ENCODE measurements at regions not wholly inside any gene's neighbourhood (a gene's known extent, or its start where the extent isn't known, plus 50 kb on each side); places are given as distances from the start of the nearest gene placed in this dataset.

DNA sequence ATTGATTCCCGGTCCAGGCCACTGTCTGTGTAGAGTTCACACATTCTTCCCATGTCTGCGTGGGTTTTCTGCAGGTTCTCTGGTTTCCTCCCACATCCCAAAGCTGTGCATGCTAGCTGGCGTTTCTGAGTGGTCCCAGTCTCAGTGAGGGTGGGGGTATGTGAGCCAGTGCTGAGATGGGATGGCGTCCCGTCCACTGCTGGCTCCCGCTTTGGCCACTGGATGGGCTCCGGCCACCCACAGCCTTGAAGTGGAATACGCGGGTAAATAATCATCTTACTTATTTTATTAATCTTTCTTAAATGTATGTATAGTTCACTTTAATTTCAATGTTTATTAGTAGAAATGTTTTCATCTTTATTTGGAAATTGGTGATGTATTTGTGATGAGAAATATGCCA lies 343.5 kb upstream of the MANEA start:
- Histone ChIP-seq H3K9me3 (ENCODE audit: control insufficient read depth, insufficient read depth, low read depth, low read length) (no peaks in the 10 kb centered on the region), H3K4me3 (replicated peaks in 1 of 4; ENCODE audit: control extremely low read depth in 1 of 4, insufficient read depth in 1 of 4, low read depth in 3 of 4, low read length in 4 of 4) (no peak overlapping the region), H4K20me1 (ENCODE audit: control insufficient read depth, extremely low read depth, insufficient read depth, low read length) (no peaks in the 10 kb centered on the region), H3K27ac (ENCODE audit: insufficient read depth, low read length) (no peak overlapping the region), H2AFZ (ENCODE audit: low read length) (no peak overlapping the region), H3K79me2 (ENCODE audit: control insufficient read depth, insufficient read depth, low read length) (no peaks in the 10 kb centered on the region), H3K36me3 (ENCODE audit: control insufficient read depth, insufficient read depth, low read length) (no peaks in the 10 kb centered on the region), H3K4me1 (ENCODE audit: control insufficient read depth, extremely low read depth, insufficient read depth, low read length) (no peaks in the 10 kb centered on the region), H3K27me3 (ENCODE audit: control insufficient read depth, insufficient read depth, low read length) (no peaks in the 10 kb centered on the region), H3K4me2 (ENCODE audit: extremely low read depth, insufficient read depth, low read length) (no peak overlapping the region), H3K9ac (ENCODE audit: insufficient read depth, low read length) (no peak overlapping the region)
- no peak for TF ChIP-seq EZH2 (IDR thresholded peaks at IDR 0.05; ENCODE audit: low read length, missing control alignments)
- TF ChIP-seq, protein P1, sequence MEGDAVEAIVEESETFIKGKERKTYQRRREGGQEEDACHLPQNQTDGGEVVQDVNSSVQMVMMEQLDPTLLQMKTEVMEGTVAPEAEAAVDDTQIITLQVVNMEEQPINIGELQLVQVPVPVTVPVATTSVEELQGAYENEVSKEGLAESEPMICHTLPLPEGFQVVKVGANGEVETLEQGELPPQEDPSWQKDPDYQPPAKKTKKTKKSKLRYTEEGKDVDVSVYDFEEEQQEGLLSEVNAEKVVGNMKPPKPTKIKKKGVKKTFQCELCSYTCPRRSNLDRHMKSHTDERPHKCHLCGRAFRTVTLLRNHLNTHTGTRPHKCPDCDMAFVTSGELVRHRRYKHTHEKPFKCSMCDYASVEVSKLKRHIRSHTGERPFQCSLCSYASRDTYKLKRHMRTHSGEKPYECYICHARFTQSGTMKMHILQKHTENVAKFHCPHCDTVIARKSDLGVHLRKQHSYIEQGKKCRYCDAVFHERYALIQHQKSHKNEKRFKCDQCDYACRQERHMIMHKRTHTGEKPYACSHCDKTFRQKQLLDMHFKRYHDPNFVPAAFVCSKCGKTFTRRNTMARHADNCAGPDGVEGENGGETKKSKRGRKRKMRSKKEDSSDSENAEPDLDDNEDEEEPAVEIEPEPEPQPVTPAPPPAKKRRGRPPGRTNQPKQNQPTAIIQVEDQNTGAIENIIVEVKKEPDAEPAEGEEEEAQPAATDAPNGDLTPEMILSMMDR (conservative IDR thresholded peaks at IDR 0.05 in 1 of 2, IDR thresholded peaks at IDR 0.05 in 1 of 2; ENCODE audit: low read depth in 1 of 2, low read length in 2 of 2) = no peak
- DNase-seq (ENCODE audit: low read depth in 2 of 2) = no peak

DNA sequence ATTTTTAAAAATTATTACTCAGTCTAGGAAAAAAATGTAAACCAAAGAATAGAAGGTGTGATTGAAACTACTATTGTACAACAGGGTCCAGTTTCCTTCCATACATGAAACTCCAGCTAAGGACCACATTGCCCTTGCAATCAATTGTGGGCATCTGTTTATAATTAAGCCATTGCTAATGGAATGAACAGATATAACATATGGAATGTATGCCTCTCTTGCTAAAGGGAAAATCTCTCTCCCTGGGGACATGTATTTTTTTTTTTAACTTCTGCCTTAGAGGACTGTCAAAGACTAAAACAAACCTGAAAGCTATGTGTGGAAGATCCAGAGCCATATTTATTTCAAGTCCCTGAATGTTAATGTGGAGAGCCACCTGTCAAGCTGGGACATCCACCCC lies 336.8 kb upstream of the MANEA start:
- H3K36me3 ChIP-seq (ENCODE audit: control insufficient read depth, insufficient read depth, low read length) = no peaks in the 10 kb centered on the region
- no peaks in the 10 kb centered on the region for H3K27me3 ChIP-seq (ENCODE audit: control insufficient read depth, insufficient read depth, low read length)
- H3K4me1 ChIP-seq (ENCODE audit: control insufficient read depth, extremely low read depth, insufficient read depth, low read length) = no peaks in the 10 kb centered on the region
- DNase-seq (ENCODE audit: low read depth in 2 of 2) = no peak
- H3K4me3 ChIP-seq (replicated peaks in 1 of 4; ENCODE audit: control extremely low read depth in 1 of 4, insufficient read depth in 1 of 4, low read depth in 3 of 4, low read length in 4 of 4) = no peak overlapping the region
- no peak for TF ChIP-seq EZH2 (IDR thresholded peaks at IDR 0.05; ENCODE audit: low read length, missing control alignments)
- TF ChIP-seq, protein P1 (conservative IDR thresholded peaks at IDR 0.05 in 1 of 2, IDR thresholded peaks at IDR 0.05 in 1 of 2; ENCODE audit: low read depth in 1 of 2, low read length in 2 of 2) = no peak
- no peak overlapping the region for H3K9ac ChIP-seq (ENCODE audit: insufficient read depth, low read length)
- H2AFZ ChIP-seq (ENCODE audit: low read length) = no peak overlapping the region
- no peaks in the 10 kb centered on the region for H4K20me1 ChIP-seq (ENCODE audit: control insufficient read depth, extremely low read depth, insufficient read depth, low read length)
- no peak overlapping the region for H3K27ac ChIP-seq (ENCODE audit: insufficient read depth, low read length)
- no peak overlapping the region for H3K4me2 ChIP-seq (ENCODE audit: extremely low read depth, insufficient read depth, low read length)
- no peaks in the 10 kb centered on the region for H3K79me2 ChIP-seq (ENCODE audit: control insufficient read depth, insufficient read depth, low read length)
- H3K9me3 ChIP-seq (ENCODE audit: control insufficient read depth, insufficient read depth, low read depth, low read length) = no peaks in the 10 kb centered on the region

DNA sequence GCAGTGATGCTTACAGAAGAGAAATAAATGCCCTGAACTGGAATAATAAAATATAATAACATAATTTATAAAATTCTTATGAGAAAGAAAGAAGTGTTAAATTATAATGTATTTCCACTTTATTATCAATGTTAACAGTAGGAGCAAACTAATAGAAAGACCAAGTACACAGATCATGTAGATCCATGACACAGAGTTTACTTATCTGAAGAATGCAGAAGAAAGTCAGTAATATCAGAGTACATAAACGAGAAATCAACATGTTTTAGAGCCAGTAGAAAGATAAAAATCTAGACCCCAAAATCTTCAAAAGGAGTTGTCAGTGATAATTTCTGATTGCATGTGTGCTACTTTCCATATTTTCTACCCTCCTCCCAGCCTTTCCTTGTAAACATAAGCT lies 334.8 kb upstream of the MANEA start:
- Histone ChIP-seq H3K4me1 (ENCODE audit: control insufficient read depth, extremely low read depth, insufficient read depth, low read length) (no peaks in the 10 kb centered on the region), H3K27ac (ENCODE audit: insufficient read depth, low read length) (no peak overlapping the region), H4K20me1 (ENCODE audit: control insufficient read depth, extremely low read depth, insufficient read depth, low read length) (no peaks in the 10 kb centered on the region), H3K4me3 (replicated peaks in 1 of 4; ENCODE audit: control extremely low read depth in 1 of 4, insufficient read depth in 1 of 4, low read depth in 3 of 4, low read length in 4 of 4) (no peak overlapping the region), H3K9ac (ENCODE audit: insufficient read depth, low read length) (no peak overlapping the region), H3K4me2 (ENCODE audit: extremely low read depth, insufficient read depth, low read length) (no peak overlapping the region), H3K9me3 (ENCODE audit: control insufficient read depth, insufficient read depth, low read depth, low read length) (no peaks in the 10 kb centered on the region), H3K79me2 (ENCODE audit: control insufficient read depth, insufficient read depth, low read length) (no peaks in the 10 kb centered on the region), H3K36me3 (ENCODE audit: control insufficient read depth, insufficient read depth, low read length) (no peaks in the 10 kb centered on the region), H3K27me3 (ENCODE audit: control insufficient read depth, insufficient read depth, low read length) (no peaks in the 10 kb centered on the region), H2AFZ (ENCODE audit: low read length) (no peak overlapping the region)
- TF ChIP-seq, protein P1 (conservative IDR thresholded peaks at IDR 0.05 in 1 of 2, IDR thresholded peaks at IDR 0.05 in 1 of 2; ENCODE audit: low read depth in 1 of 2, low read length in 2 of 2) = no peak
- TF ChIP-seq EZH2 (IDR thresholded peaks at IDR 0.05; ENCODE audit: low read length, missing control alignments) = no peak
- DNase-seq (ENCODE audit: low read depth in 2 of 2) = no peak
